ENCODE measurements at regions not wholly inside any gene's neighbourhood (a gene's known extent, or its start where the extent isn't known, plus 50 kb on each side); places are given as distances from the start of the nearest gene placed in this dataset.

DNA sequence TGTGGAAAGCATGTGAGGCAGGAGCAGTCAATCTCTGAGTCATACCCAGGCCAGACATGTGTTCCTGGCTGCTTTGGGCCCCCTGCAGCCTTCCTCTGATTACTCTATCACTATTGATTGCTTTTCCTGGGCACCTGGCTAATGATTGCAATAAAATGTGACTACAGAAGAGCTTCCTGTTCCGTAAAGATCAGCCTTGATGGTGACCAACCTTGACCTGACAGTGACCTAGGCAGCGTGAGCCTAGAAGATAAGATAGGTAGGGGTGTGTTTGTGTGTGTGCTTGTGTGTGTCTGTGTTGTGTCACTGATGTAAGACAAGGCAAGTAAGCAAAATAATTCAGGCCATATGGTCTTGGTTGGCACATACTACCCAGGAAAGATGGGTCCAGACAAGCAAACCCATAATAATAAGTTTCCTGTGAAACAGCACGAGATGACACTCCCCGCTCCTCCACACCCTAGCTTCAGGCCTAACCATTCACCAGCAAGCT lies 367.7 kb upstream of the CDH11 start:
- TF ChIP-seq, protein P1, sequence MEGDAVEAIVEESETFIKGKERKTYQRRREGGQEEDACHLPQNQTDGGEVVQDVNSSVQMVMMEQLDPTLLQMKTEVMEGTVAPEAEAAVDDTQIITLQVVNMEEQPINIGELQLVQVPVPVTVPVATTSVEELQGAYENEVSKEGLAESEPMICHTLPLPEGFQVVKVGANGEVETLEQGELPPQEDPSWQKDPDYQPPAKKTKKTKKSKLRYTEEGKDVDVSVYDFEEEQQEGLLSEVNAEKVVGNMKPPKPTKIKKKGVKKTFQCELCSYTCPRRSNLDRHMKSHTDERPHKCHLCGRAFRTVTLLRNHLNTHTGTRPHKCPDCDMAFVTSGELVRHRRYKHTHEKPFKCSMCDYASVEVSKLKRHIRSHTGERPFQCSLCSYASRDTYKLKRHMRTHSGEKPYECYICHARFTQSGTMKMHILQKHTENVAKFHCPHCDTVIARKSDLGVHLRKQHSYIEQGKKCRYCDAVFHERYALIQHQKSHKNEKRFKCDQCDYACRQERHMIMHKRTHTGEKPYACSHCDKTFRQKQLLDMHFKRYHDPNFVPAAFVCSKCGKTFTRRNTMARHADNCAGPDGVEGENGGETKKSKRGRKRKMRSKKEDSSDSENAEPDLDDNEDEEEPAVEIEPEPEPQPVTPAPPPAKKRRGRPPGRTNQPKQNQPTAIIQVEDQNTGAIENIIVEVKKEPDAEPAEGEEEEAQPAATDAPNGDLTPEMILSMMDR (IDR thresholded peaks at IDR 0.05; ENCODE audit: low read depth, low read length, missing control alignments) = no peak
- DNase-seq (ENCODE audit: extremely low read depth, low read depth) = no peak

DNA sequence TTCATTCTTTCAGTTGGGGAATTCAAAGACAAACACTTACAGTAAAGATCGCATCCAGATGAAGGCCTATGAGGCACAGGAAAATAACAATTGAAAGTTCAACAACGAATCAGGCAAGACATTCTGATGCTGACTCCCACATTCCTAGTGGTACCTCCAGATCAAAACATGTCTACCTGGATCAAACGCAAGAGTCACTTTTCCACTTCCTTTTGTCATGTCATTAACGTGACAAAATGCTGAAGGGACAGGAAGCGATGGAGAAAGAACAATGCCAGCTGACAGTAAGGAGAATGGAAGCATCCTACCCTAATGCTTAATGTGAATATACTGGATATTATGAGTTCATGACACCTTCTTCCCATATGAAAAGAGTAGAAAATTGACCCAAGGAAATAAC lies 365.4 kb upstream of the CDH11 start:
- no peak overlapping the region for H3K4me3 ChIP-seq (replicated peaks; ENCODE audit: low read depth, low read length)
- TF ChIP-seq, protein P1 (IDR thresholded peaks at IDR 0.05; ENCODE audit: low read depth, low read length, missing control alignments) = no peak
- no peak for DNase-seq (ENCODE audit: extremely low read depth, low read depth)

More for the DNA sequence above, 367.7 kb upstream of the CDH11 start:
- no peak overlapping the region for H3K4me3 ChIP-seq (replicated peaks; ENCODE audit: low read depth, low read length)

DNA sequence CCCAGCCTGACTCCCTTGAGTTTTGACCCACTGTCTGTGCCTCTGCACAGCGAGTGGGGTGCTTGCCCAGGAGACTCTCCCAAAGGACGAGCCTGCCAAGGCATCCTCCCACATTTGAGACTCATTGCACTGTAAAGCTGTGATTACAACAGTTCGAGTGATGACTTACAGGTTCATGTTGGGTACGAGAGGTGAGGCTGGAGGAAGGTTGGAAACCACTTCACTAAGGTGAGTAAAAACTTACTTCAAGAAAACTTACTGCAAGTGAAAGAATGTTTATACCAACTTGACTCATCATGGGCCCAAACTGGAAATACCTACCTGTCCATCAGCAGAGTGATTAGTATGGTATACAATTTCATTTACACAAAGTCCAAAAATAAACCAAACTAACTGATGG lies 360.1 kb upstream of the CDH11 start:
- DNase-seq (ENCODE audit: extremely low read depth, low read depth) = no peak
- TF ChIP-seq, protein P1 (IDR thresholded peaks at IDR 0.05; ENCODE audit: low read depth, low read length, missing control alignments) = no peak
- no peak overlapping the region for H3K4me3 ChIP-seq (replicated peaks; ENCODE audit: low read depth, low read length)

DNA sequence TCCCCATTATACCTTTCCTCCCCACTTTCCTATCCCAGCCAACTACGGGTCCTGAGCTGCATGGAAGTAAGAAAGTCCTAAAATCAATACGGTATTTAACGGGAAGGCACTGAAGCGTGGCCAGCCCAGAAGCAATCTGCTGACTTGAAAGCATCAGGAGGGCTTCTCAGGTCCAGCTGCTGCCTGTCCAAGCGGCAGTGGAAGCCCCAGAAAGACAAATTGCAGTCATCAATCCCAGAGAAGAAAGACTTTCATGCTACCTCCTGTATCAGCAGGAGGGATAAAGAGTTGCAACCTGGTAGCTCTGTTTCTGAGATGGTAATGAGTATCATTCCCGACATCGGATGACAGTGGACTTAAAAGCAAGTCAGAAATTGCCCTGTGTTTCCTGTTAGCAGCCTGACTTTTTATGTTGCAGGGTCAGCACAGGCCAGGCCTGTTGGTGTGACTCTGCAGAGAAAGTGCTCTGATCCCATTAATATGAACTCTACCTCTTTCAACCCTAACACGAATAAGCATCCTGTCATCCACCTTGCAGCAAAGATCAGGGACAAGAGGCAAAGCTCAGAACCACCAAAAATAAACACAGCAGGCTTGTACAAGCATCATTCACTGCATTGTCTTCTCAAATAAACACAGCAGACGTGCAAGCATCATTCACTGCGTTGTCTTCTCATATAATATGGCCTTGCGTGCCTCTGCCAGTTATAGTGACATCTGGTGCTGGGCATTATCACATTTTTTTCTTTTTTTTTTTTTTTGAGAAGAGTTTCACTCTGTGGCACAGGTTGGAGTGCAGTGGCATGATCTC lies 358.6 kb upstream of the CDH11 start:
- no peak for DNase-seq (ENCODE audit: extremely low read depth, low read depth)
- TF ChIP-seq, protein P1 (IDR thresholded peaks at IDR 0.05; ENCODE audit: low read depth, low read length, missing control alignments) = no peak
- H3K4me3 ChIP-seq (replicated peaks; ENCODE audit: low read depth, low read length) = no peak overlapping the region

DNA sequence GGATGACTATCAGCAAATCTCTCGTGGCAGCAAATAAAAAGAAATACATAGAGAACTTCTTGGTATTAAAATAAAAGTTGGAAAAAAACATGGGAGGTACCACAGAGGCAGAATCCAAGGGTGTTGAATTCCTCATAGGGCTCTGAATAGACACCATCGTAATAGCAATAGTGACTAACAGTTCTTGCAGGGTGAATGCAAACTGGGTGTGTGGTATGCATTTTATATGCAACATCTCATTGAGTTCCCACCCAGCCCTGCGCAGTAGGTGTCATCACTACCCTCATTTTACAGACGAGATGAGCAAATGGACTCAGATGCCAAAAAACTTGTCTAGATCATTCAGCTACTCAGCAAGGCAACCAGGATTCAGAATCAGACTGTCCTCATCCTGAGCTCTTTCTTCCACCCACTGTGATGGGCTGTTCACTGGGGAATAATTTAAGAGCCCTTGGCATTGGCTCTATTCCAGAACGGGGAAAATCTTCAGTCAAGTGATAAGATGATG lies 354.6 kb upstream of the CDH11 start:
- DNase-seq (ENCODE audit: extremely low read depth, low read depth) = no peak
- no peak overlapping the region for H3K4me3 ChIP-seq (replicated peaks; ENCODE audit: low read depth, low read length)
- TF ChIP-seq, protein P1 (IDR thresholded peaks at IDR 0.05; ENCODE audit: low read depth, low read length, missing control alignments) = no peak

DNA sequence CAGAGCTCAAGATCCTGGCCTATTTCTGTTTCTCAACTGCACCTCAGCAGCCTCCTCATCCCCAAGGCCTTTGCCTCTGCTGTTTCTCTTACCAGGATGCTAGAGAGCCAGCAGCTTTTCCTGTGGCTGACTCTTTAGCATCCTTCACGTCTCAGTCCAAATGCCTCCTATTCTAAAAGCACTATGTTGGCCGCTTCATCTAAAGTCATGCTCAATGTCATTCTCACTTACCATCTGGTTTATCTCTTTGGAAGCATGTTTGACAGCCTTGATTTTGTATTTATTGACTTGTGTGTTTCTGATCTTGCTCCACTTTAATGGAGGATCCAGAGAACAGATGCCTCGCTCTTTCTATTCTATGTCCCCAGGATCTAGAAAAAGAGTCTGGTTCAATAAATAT lies 351.8 kb upstream of the CDH11 start:
- no peak overlapping the region for H3K4me3 ChIP-seq (replicated peaks; ENCODE audit: low read depth, low read length)
- DNase-seq (ENCODE audit: extremely low read depth, low read depth) = no peak
- TF ChIP-seq, protein P1 (IDR thresholded peaks at IDR 0.05; ENCODE audit: low read depth, low read length, missing control alignments) = no peak
